Panc1 (cell line): ENCODE measurements at regions not wholly inside any gene's neighbourhood (a gene's known extent, or its start where the extent isn't known, plus 50 kb on each side); places are given as distances from the start of the nearest gene placed in this dataset.

ENCODE experiments used
- ATAC-seq: fragments of 200-7000 bp; cut with Tn5 transposase; 2 replicates; pipeline ENCODE4 v1.9.1; 2020; ENCODE audit warnings: mild to moderate bottlenecking, moderate library complexity
- BruUV-seq: library from RNA; stranded (reverse); fragments of 400-500 nt; replicated peaks from 2 replicates; lab custom pipeline; 2021; lab: Mats Ljungman, UMichigan
- CTCF ChIA-PET: fragments of 300-600 bp; sonication (Branson Sonifier 250); formaldehyde crosslinking; loops from one replicate; lab custom pipeline; 2022; ENCODE audit warnings: antibody characterized with exemption; lab: Charles Lee
- POLR2A ChIA-PET: fragments of 300-600 bp; sonication (Branson Sonifier 250); formaldehyde crosslinking; loops from one replicate; lab custom pipeline; 2022; ENCODE audit warnings: antibody characterized with exemption; lab: Charles Lee
- DNase-seq: peaks from one replicate; pipeline ENCODE4 v3.0.0-alpha.2; 2010; ENCODE audit warnings: low read depth, low spot score
- H3K27ac ChIP-seq: 2 replicates; pipeline ENCODE4 v1.5.1; 2011; ENCODE audit warnings: mild to moderate bottlenecking, low read length, inconsistent platforms
- H3K27me3 ChIP-seq: fragments of 200-500 bp; sonication (Bioruptor generic); 2 replicates; pipeline ENCODE4 v1.6.0; 2014; ENCODE audit warnings: low read length, inconsistent platforms; ENCODE audit not compliant: control insufficient read depth, insufficient read depth
- H3K36me3 ChIP-seq: fragments of 200-500 bp; sonication (Bioruptor generic); 2 replicates; pipeline ENCODE4 v1.5.1; 2014; ENCODE audit warnings: inconsistent platforms, mild to moderate bottlenecking, low read length, moderate library complexity; ENCODE audit not compliant: control insufficient read depth, insufficient read depth
- H3K4me1 ChIP-seq: 2 replicates; pipeline ENCODE4 v1.5.1; 2011; ENCODE audit warnings: inconsistent platforms, mild to moderate bottlenecking, low read length, moderate library complexity; ENCODE audit not compliant: control insufficient read depth, insufficient read depth
- H3K4me3 ChIP-seq, 2 experiments: 2 replicates each; pipeline ENCODE4 v1.5.1; 2011 to 2012; ENCODE audit warnings: low read depth in 2 of 2, low read length in 2 of 2, mild to moderate bottlenecking in 2 of 2, inconsistent platforms in 1 of 2, moderate library complexity in 1 of 2
- H3K9me3 ChIP-seq: fragments of 200-500 bp; sonication (Bioruptor generic); 2 replicates; pipeline ENCODE4 v1.5.1; 2014; ENCODE audit warnings: low read depth, mild to moderate bottlenecking, inconsistent platforms, low read length, moderate library complexity; ENCODE audit not compliant: control insufficient read depth, insufficient read depth
- CTCF ChIP-seq: fragments of 450-650 bp; IDR thresholded peaks from 2 replicates; pipeline ENCODE4 v1.5.1; 2017; ENCODE audit warnings: mild to moderate bottlenecking
- POLR2AphosphoS5 ChIP-seq: IDR thresholded peaks from 2 replicates; pipeline ENCODE4 v1.6.1; 2012; ENCODE audit warnings: mild to moderate bottlenecking, low read depth, low read length, moderate library complexity
- REST ChIP-seq, 2 experiments: IDR thresholded peaks; 2 replicates each; pipeline ENCODE4 v1.6.1; 2011 to 2012; ENCODE audit warnings: low read depth in 2 of 2, control low read depth in 1 of 2, low read length in 1 of 2, mild to moderate bottlenecking in 1 of 2, moderate library complexity in 1 of 2; ENCODE audit not compliant: insufficient read depth in 1 of 2
- SIN3A ChIP-seq: IDR thresholded peaks from 2 replicates; pipeline ENCODE4 v1.6.1; 2012; ENCODE audit warnings: low read depth, mild to moderate bottlenecking, low read length, moderate library complexity, borderline replicate concordance; ENCODE audit not compliant: insufficient read depth
- TCF7L2 ChIP-seq: IDR thresholded peaks from 2 replicates; pipeline ENCODE4 v1.6.1; 2011; ENCODE audit warnings: mild to moderate bottlenecking, low read depth, low read length, inconsistent platforms
- in situ Hi-C: cut with HindIII; loops from 2 replicates; pipeline ENCODE4 v1.10.0; 2016; ENCODE audit warnings: low sequenced_read_pairs, low pct_unique_long_range_greater_than_20kb
- intact Hi-C: fragments of 100-400 bp; cut with micrococcal nuclease; formaldehyde crosslinking; loops from one replicate; pipeline ENCODE4 v1.10.0; 2022; ENCODE audit not compliant: unreplicated experiment

GRCh38 chr2:18503376-18504228 lies 56.9 kb downstream of the RDH14 start:
- no peak overlapping the region for H3K4me3 ChIP-seq
- H3K4me1 ChIP-seq = no peaks in the 10 kb centered on the region
- POLR2A ChIA-PET = no interaction called here
- no TSS peak for BruUV-seq
- H3K27me3 ChIP-seq = no peaks in the 10 kb centered on the region
- H3K9me3 ChIP-seq = no peaks in the 10 kb centered on the region
- no peak overlapping the region for H3K27ac ChIP-seq
- no peaks in the 10 kb centered on the region for H3K36me3 ChIP-seq
- TF ChIP-seq REST (IDR thresholded peaks at IDR 0.05; ENCODE audit: insufficient read depth in 1 of 2, low read depth in 2 of 2, low read length in 1 of 2) (no peak), CTCF (no peak), TCF7L2 (no peak), SIN3A (no peak), POLR2AphosphoS5 (no peak)
- CTCF ChIA-PET = no interaction called here
- no peak for ATAC-seq
- intact Hi-C loops = no loop called here
- in situ Hi-C loops = no loop called here
- DNase-seq = no peak

GRCh38 chr2:18502142-18502541 lies 58.3 kb downstream of the RDH14 start:
- ATAC-seq = no peak
- Histone ChIP-seq H3K9me3 (no peaks in the 10 kb centered on the region), H3K27ac (no peak overlapping the region), H3K27me3 (no peaks in the 10 kb centered on the region), H3K4me1 (no peaks in the 10 kb centered on the region), H3K4me3 (no peak overlapping the region), H3K36me3 (no peaks in the 10 kb centered on the region)
- in situ Hi-C loops (no loop called here), intact Hi-C loops (no loop called here)
- DNase-seq = no peak
- TF ChIP-seq CTCF = no peak
- no peak for TF ChIP-seq REST (IDR thresholded peaks at IDR 0.05; ENCODE audit: insufficient read depth in 1 of 2, low read depth in 2 of 2, low read length in 1 of 2)
- no peak for TF ChIP-seq POLR2AphosphoS5
- no peak for TF ChIP-seq SIN3A
- TF ChIP-seq TCF7L2 = no peak
- ChIA-PET POLR2A (no interaction called here), CTCF (no interaction called here)
- BruUV-seq = no TSS peak
